ENCODE measurements at regions not wholly inside any gene's neighbourhood (a gene's known extent, or its start where the extent isn't known, plus 50 kb on each side); places are given as distances from the start of the nearest gene placed in this dataset.

DNA sequence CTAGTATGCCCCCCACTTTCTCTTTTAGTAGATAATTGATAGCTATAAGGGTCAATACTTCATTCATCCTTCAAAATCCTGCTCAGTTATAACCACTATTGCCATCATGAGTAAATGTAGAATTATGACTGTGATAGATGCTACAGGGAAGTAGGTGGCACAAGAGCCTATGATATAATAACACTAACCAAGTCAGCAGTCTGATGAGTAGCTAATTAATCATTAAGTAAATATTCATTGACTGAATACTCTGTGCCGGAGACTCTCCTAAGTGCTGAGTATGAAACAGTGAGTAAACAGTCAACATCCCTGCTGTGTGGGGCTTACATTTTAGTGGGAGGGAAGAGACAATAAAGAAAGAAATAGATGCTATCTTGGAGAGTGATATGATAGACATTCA is 430.3 kb upstream of the ZNF462 start:
- H3K79me2 ChIP-seq = no peaks in the 10 kb centered on the region
- H3K9me2 ChIP-seq (replicated peaks; ENCODE audit: insufficient read depth) = no peaks in the 10 kb centered on the region
- 77% methylated on average over 1 of the region's 1 CpG for WGBS (ENCODE audit: low lambda C conversion rate, missing lambda C conversion rate)
- DNase-seq (ENCODE audit: low spot score) = no peak
- H4K20me1 ChIP-seq (ENCODE audit: insufficient read depth, poor library complexity, severe bottlenecking) = no peaks in the 10 kb centered on the region
- no peaks in the 10 kb centered on the region for H3K27me3 ChIP-seq
- H3K9me3 ChIP-seq (ENCODE audit: low read depth) = no peaks in the 10 kb centered on the region
- H3K27ac ChIP-seq = no peak overlapping the region
- H3K4me1 ChIP-seq (ENCODE audit: insufficient read depth) = no peaks in the 10 kb centered on the region
- no peaks in the 10 kb centered on the region for H3K36me3 ChIP-seq (replicated peaks; ENCODE audit: insufficient read depth, low read depth)
- TF ChIP-seq CTCF (IDR thresholded peaks at IDR 0.05; ENCODE audit: poor library complexity) = no peak
- TF ChIP-seq EZH2phosphoT487 (IDR thresholded peaks at IDR 0.05; ENCODE audit: low read depth, severe bottlenecking, unreplicated experiment) = no peak
- no peak for TF ChIP-seq EZH2 (IDR thresholded peaks at IDR 0.05; ENCODE audit: borderline replicate concordance)
- no peak overlapping the region for H2AFZ ChIP-seq
- no peak overlapping the region for H3K4me3 ChIP-seq
- no peak overlapping the region for H3K4me2 ChIP-seq

- DNase-seq (ENCODE audit: low spot score) = no peak
- Histone ChIP-seq H4K20me1 (ENCODE audit: insufficient read depth, poor library complexity, severe bottlenecking) (no peaks in the 10 kb centered on the region), H2AFZ (no peak overlapping the region), H3K4me2 (no peak overlapping the region), H3K79me2 (no peaks in the 10 kb centered on the region), H3K27ac (no peak overlapping the region), H3K36me3 (replicated peaks; ENCODE audit: insufficient read depth, low read depth) (no peaks in the 10 kb centered on the region), H3K9me2 (replicated peaks; ENCODE audit: insufficient read depth) (no peaks in the 10 kb centered on the region), H3K4me1 (ENCODE audit: insufficient read depth) (no peaks in the 10 kb centered on the region), H3K9me3 (ENCODE audit: low read depth) (no peaks in the 10 kb centered on the region), H3K27me3 (no peaks in the 10 kb centered on the region), H3K4me3 (no peak overlapping the region)
- WGBS (ENCODE audit: low lambda C conversion rate, missing lambda C conversion rate) = 63% methylated on average over 3 of the region's 3 CpGs
- TF ChIP-seq EZH2phosphoT487 (IDR thresholded peaks at IDR 0.05; ENCODE audit: low read depth, severe bottlenecking, unreplicated experiment) = no peak
- no peak for TF ChIP-seq CTCF (IDR thresholded peaks at IDR 0.05; ENCODE audit: poor library complexity)
- no peak for TF ChIP-seq EZH2 (IDR thresholded peaks at IDR 0.05; ENCODE audit: borderline replicate concordance)
Observed at GRCh38 chr9:106438928-106439327, 424.0 kb upstream of the ZNF462 start.

GRCh38 chr9:106441283-106441682 is 421.7 kb upstream of the ZNF462 start:
- no peak overlapping the region for H3K4me3 ChIP-seq
- no peaks in the 10 kb centered on the region for H3K9me2 ChIP-seq (replicated peaks; ENCODE audit: insufficient read depth)
- H3K36me3 ChIP-seq (replicated peaks; ENCODE audit: insufficient read depth, low read depth) = no peaks in the 10 kb centered on the region
- no peaks in the 10 kb centered on the region for H3K4me1 ChIP-seq (ENCODE audit: insufficient read depth)
- H4K20me1 ChIP-seq (ENCODE audit: insufficient read depth, poor library complexity, severe bottlenecking) = no peaks in the 10 kb centered on the region
- no peaks in the 10 kb centered on the region for H3K79me2 ChIP-seq
- H3K4me2 ChIP-seq = no peak overlapping the region
- no peak overlapping the region for H3K27ac ChIP-seq
- TF ChIP-seq EZH2phosphoT487 (IDR thresholded peaks at IDR 0.05; ENCODE audit: low read depth, severe bottlenecking, unreplicated experiment) (no peak), EZH2 (IDR thresholded peaks at IDR 0.05; ENCODE audit: borderline replicate concordance) (no peak), CTCF (IDR thresholded peaks at IDR 0.05; ENCODE audit: poor library complexity) (no peak)
- DNase-seq (ENCODE audit: low spot score) = no peak
- 94% methylated on average over 3 of the region's 3 CpGs for WGBS (ENCODE audit: low lambda C conversion rate, missing lambda C conversion rate)
- no peak overlapping the region for H2AFZ ChIP-seq
- no peaks in the 10 kb centered on the region for H3K9me3 ChIP-seq (ENCODE audit: low read depth)
- no peaks in the 10 kb centered on the region for H3K27me3 ChIP-seq

- Histone ChIP-seq H3K4me2 (no peak overlapping the region), H3K27ac (no peak overlapping the region), H3K4me1 (ENCODE audit: insufficient read depth) (no peaks in the 10 kb centered on the region), H3K36me3 (replicated peaks; ENCODE audit: insufficient read depth, low read depth) (no peaks in the 10 kb centered on the region), H2AFZ (no peak overlapping the region), H3K9me2 (replicated peaks; ENCODE audit: insufficient read depth) (no peaks in the 10 kb centered on the region), H4K20me1 (ENCODE audit: insufficient read depth, poor library complexity, severe bottlenecking) (no peaks in the 10 kb centered on the region), H3K4me3 (no peak overlapping the region), H3K79me2 (no peaks in the 10 kb centered on the region), H3K27me3 (no peaks in the 10 kb centered on the region), H3K9me3 (ENCODE audit: low read depth) (no peaks in the 10 kb centered on the region)
- WGBS (ENCODE audit: low lambda C conversion rate, missing lambda C conversion rate) = 55% methylated on average over 1 of the region's 1 CpG
- TF ChIP-seq EZH2phosphoT487 (IDR thresholded peaks at IDR 0.05; ENCODE audit: low read depth, severe bottlenecking, unreplicated experiment) (no peak), CTCF (IDR thresholded peaks at IDR 0.05; ENCODE audit: poor library complexity) (no peak), EZH2 (IDR thresholded peaks at IDR 0.05; ENCODE audit: borderline replicate concordance) (no peak)
- DNase-seq (ENCODE audit: low spot score) = no peak
Observed at GRCh38 chr9:106443520-106443919, 419.4 kb upstream of the ZNF462 start.

All from hepatocyte (in vitro differentiated cells).